ENCODE measurements at regions not wholly inside any gene's neighbourhood (a gene's known extent, or its start where the extent isn't known, plus 50 kb on each side); places are given as distances from the start of the nearest gene placed in this dataset.

DNA sequence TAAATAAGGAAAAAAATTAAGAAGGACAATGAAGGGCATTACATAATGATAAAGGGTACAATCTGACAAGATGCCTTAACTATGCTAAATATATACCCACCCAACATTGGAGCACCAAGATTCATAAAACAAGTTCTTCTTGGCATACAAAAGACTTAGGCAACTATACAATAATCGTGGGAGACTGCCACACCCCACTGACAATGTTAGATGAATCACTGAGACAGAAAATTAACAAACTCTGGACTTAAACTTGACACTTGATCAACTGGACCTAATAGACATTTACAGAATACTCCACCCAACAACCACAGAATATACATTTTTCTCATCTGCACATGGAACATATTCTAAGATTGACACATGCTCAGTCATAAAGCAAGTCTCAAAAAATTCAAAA is 53.2 kb upstream of the IGSF11 start:
- Histone ChIP-seq H4K8ac (replicated peaks; ENCODE audit: insufficient read length, low read depth, low read length) (no peak overlapping the region), H3K4me2 (ENCODE audit: insufficient read depth, insufficient read length, low read length) (no peak overlapping the region), H4K91ac (ENCODE audit: insufficient read length, low read depth, low read length) (no peak overlapping the region), H2AFZ (ENCODE audit: low read length) (no peak overlapping the region), H3K56ac (ENCODE audit: insufficient read length, low read depth, low read length) (no peak overlapping the region), H2BK15ac (ENCODE audit: low read depth, low read length) (no peak overlapping the region), H2BK20ac (ENCODE audit: low read depth, low read length, poor library complexity, severe bottlenecking) (no peak overlapping the region), H3K9me3 (ENCODE audit: control insufficient read depth, low read depth, low read length) (no peaks in the 10 kb centered on the region), H4K20me1 (ENCODE audit: control insufficient read depth, insufficient read depth, insufficient read length) (no peaks in the 10 kb centered on the region), H3K4me1 (ENCODE audit: insufficient read depth, low read length) (no peaks in the 10 kb centered on the region), H3K79me2 (ENCODE audit: insufficient read depth, low read length) (no peaks in the 10 kb centered on the region), H3K4ac (ENCODE audit: low read depth, low read length) (no peak overlapping the region), H3K14ac (ENCODE audit: insufficient read depth, low read length) (no peak overlapping the region), H2BK120ac (ENCODE audit: low read depth, low read length, poor library complexity, severe bottlenecking) (no peak overlapping the region), H3K9ac (ENCODE audit: extremely low read depth, insufficient read length, low read length) (no peak overlapping the region), H2AK5ac (ENCODE audit: insufficient read length, low read length) (no peak overlapping the region), H3K27ac (ENCODE audit: insufficient read length, low read depth, low read length) (no peak overlapping the region), H3K18ac (ENCODE audit: insufficient read length, low read depth, low read length) (no peak overlapping the region), H3K23me2 (ENCODE audit: insufficient read length, low read depth, low read length, poor library complexity, severe bottlenecking) (no peaks in the 10 kb centered on the region), H2BK12ac (ENCODE audit: insufficient read length, low read depth, low read length) (no peak overlapping the region), H3K27me3 (ENCODE audit: insufficient read depth, low read length) (no peaks in the 10 kb centered on the region), H3K23ac (ENCODE audit: insufficient read length, low read depth, low read length) (no peak overlapping the region), H3T11ph (ENCODE audit: low read length) (no peak overlapping the region), H3K79me1 (ENCODE audit: insufficient read depth, low read depth, low read length, poor library complexity, severe bottlenecking) (no peaks in the 10 kb centered on the region), H2BK5ac (ENCODE audit: insufficient read length, low read length) (no peak overlapping the region), H4K5ac (ENCODE audit: insufficient read length, low read depth, low read length) (no peak overlapping the region)
- no peaks in the 10 kb centered on the region for H3K36me3 Mint-ChIP-seq (ENCODE audit: insufficient read depth in 1 of 3, low read depth in 3 of 3)
- no peak for DNase-seq
- no CpG with 5 or more reads among the region's 1 CpG for WGBS (ENCODE audit: extremely low coverage, insufficient read length, low lambda C conversion rate)
- no peaks in the 10 kb centered on the region for H3K9me3 Mint-ChIP-seq
- H3K27ac Mint-ChIP-seq = no peak overlapping the region
- no peaks in the 10 kb centered on the region; a peak in 1 of 4 replicates for H3K4me1 Mint-ChIP-seq
- no peak overlapping the region for H3K4me3 Mint-ChIP-seq
- TF ChIP-seq, protein P1, sequence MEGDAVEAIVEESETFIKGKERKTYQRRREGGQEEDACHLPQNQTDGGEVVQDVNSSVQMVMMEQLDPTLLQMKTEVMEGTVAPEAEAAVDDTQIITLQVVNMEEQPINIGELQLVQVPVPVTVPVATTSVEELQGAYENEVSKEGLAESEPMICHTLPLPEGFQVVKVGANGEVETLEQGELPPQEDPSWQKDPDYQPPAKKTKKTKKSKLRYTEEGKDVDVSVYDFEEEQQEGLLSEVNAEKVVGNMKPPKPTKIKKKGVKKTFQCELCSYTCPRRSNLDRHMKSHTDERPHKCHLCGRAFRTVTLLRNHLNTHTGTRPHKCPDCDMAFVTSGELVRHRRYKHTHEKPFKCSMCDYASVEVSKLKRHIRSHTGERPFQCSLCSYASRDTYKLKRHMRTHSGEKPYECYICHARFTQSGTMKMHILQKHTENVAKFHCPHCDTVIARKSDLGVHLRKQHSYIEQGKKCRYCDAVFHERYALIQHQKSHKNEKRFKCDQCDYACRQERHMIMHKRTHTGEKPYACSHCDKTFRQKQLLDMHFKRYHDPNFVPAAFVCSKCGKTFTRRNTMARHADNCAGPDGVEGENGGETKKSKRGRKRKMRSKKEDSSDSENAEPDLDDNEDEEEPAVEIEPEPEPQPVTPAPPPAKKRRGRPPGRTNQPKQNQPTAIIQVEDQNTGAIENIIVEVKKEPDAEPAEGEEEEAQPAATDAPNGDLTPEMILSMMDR (conservative IDR thresholded peaks at IDR 0.05) = no peak
- no peaks in the 10 kb centered on the region; the same call in none of the 2 replicates for H3K27me3 Mint-ChIP-seq (ENCODE audit: low read depth)
